Stimulated activated CD4-positive, alpha-beta T cell treated with anti-CD3 and anti-CD28 coated beads, Interleukin-12 subunit alpha, Interleukin-12 subunit beta, amount 100 ng/mL, for 4 hours (primary cell): ENCODE measurements at regions not wholly inside any gene's neighbourhood (a gene's known extent, or its start where the extent isn't known, plus 50 kb on each side); places are given as distances from the start of the nearest gene placed in this dataset.
A peak's percentile ranks its signal among the peaks of the same experiment; 100 is the strongest.

Source experiments
- DNase-seq: peaks from one replicate; pipeline ENCODE4 v3.0.0-alpha.2; 2020

GRCh38 chr2:8529706-8530277 is 152.1 kb upstream of the ID2 start:
- no peak for DNase-seq

- DNase-seq: no peak
Observed at GRCh38 chr2:8531481-8531880, 150.4 kb upstream of the ID2 start.

- no peak for DNase-seq
Observed at GRCh38 chr2:8532438-8532837, 149.4 kb upstream of the ID2 start.

GRCh38 chr2:8533923-8534322 is 147.9 kb upstream of the ID2 start:
- no peak for DNase-seq

DNA sequence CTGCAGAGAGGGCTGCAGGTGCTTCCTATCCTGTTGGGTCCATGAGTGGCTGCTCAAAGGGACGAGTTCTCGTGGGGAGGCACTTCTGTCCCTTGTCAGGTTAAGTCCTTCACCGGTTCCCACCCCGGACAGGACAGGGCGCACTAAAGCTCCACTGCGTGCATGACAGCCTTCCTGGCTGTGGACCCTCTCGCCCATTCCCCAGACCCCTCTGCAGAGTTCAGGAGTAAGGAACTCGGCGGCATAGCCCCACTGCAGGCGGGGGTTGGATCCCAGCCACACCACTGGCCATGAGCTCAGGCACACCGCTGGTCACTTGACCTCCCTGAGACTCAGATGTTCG is 147.5 kb upstream of the ID2 start:
- DNase-seq: no peak

- no peak for DNase-seq
Observed at GRCh38 chr2:8534729-8535468, 147.0 kb upstream of the ID2 start.

DNA sequence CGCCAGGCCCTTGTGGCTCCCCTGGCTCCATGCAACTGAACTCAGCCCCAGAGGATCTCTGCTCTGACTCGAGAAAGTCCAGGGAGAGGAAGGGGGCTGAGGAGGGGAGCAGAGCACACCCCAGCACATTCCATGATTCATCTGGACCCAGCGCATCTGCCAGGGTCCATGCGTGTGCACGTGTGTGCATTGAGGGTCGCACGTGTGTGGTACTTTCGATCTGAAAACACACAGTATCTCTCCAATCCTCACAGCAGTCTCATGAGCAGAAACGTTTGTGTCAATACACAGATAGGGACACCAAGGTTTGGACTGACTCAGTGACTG is 146.4 kb upstream of the ID2 start:
- DNase-seq: no peak

- no peak for DNase-seq
Observed at GRCh38 chr2:8535821-8536685, 145.8 kb upstream of the ID2 start.

GRCh38 chr2:8536686-8537561 is 144.9 kb upstream of the ID2 start:
- no peak for DNase-seq

DNA sequence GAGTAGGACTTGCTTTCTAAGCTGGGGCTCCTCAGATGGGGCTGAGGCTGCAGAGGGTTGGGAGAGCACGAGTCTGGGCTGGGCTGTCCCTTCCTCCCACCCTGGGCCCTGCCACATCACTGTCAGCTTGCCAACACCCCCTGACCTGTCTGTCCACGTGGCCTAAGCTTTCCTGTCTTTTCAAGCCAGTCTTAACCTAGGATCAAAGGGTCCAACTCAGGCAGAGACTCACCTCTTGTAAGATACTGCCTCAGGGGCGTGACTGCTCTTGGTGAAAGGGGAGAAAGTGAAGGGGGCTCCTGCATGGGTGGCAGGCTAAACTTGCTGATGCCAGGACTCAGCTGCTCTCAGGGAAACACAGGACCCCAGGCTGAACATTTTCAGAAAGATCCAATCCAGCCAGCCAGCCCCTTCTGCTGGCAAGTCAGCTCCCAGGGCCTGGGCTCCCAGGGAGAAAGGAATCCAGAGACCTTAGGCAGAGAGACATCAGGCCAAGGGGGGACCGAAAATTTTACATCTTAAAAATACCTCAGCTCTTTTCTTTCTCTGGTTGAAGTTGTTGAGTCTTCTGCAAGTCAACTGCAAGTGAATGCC is 144.2 kb upstream of the ID2 start:
- no peak for DNase-seq

DNA sequence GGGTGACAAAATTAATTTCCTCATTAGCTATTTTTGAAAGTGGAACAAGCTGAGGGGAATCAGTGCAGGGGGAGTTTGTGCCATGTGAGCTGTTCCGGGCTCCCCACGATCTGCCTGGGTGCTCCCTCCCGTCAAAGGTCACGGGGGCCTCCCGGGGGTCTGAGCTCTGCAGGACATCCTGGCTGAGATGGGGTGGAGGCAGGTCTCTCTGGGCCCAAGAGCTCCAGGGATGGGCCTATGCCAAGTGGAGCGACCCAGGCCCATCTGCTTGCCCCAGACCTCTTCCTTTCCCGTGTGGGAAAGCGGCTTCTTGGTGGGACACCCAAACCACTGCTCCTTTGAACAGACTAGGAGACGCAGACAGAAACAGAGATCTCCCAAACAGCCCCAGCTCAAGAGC is 143.3 kb upstream of the ID2 start:
- DNase-seq: no peak

DNA sequence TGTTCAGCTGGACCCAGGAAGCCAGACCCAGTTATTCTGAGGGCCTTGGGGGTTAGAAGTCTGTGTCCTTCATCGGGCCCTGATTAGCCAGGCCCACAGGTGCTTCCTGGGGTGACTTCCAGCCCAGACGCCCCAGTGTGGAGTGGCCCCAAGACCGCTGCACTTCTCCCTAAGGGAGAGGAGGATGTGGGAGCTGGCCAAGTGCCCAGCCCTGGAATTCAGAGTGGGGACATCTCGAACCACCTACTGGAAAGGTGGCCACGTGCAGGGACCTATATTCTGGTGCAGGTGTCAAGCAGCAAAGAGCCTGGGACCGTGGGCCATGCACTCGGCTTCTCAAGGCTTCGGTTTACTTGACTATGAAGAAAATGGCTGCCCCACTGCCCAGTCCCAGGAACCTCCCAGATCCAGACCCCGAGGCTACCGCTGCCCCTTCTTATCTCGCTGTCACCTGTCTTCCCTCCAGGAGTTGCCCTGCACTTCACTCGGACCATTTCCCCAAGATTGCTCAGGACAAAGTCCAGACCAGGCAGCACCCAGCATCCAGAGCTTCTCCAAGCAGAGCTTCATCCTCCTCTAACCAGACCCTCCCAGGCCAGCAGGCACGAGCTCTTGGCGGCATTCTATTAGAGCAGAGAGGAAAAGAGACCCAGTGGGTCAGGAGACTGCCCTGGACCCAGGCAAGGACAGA is 142.8 kb upstream of the ID2 start:
- no peak for DNase-seq

DNA sequence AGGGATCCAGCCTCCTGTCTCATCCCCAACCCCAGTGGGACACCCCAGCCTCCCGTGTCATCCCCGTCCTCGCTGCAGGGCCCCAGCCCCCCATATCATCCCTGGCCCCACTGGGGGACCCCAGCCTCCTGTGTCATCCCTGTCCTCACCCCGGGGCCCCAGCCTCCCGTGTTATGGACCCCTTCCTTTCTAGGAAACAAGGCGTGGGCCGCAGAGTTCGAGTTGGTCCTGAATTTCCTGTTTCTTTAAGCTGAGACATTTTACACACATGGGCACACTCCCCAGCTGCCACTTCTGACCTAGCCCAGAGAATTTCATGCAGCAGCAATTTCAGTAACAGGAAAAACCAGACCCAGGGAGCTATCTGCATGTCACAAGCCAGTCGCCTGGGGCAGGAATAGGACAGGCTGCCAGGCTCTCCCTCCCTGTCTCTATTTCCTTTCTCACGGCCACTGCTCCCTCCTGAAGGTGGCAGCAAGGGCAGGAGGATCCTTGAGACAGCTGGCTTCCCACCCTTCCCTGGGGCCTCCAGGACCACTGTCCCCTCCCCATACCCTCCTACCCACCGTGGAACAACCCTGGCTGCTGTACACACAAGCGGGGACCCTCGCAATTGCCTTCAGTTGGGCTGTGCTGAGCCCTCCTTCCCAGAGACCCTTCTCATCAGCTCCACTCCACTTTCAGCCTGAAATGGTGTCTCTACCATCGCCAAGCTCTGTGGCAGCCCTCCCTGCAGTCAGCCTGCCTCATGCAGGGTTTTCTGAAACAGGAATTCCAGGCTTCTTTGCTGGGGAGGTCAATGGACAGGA is 141.9 kb upstream of the ID2 start:
- DNase-seq: no peak

- no peak for DNase-seq
Observed at GRCh38 chr2:8540552-8541055, 141.3 kb upstream of the ID2 start.

GRCh38 chr2:8541223-8541622 is 140.6 kb upstream of the ID2 start:
- DNase-seq: no peak

- no peak for DNase-seq
Observed at GRCh38 chr2:8541636-8542035, 140.2 kb upstream of the ID2 start.

DNA sequence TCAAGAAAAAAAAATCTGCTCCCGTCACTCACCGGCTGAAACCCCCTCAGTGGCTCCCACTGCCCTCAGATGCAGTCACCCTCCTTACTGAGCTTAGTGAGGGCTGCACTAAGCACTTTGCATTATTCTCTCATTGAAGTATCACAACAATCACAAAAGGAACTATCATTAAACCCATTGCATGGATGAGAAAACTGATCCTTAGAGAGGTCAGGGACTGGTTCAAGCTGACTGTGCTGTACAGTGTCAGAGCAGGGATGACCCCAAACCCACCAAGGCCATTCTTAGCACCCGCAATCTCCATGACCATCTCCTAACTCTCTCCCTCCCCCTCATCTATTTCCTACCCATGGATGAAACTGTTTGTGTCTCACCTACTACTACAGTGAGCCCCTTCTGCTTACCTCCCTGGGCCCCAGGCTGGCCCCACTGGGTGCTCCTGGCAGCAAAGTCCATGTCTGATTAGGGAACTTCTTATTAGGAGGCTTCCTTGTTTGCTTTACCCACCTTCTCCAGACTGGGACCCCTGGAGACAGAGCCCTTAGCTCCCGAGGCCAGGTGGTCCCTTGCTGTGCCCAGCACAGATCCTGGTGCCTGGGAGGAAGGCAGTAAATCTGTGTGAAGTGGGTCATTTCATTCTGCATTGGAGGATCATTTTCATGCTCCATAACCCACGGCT is 139.3 kb upstream of the ID2 start:
- DNase-seq: no peak

- DNase-seq: peak; percentile 44
Observed at GRCh38 chr2:8543060-8543382, 138.8 kb upstream of the ID2 start.

DNA sequence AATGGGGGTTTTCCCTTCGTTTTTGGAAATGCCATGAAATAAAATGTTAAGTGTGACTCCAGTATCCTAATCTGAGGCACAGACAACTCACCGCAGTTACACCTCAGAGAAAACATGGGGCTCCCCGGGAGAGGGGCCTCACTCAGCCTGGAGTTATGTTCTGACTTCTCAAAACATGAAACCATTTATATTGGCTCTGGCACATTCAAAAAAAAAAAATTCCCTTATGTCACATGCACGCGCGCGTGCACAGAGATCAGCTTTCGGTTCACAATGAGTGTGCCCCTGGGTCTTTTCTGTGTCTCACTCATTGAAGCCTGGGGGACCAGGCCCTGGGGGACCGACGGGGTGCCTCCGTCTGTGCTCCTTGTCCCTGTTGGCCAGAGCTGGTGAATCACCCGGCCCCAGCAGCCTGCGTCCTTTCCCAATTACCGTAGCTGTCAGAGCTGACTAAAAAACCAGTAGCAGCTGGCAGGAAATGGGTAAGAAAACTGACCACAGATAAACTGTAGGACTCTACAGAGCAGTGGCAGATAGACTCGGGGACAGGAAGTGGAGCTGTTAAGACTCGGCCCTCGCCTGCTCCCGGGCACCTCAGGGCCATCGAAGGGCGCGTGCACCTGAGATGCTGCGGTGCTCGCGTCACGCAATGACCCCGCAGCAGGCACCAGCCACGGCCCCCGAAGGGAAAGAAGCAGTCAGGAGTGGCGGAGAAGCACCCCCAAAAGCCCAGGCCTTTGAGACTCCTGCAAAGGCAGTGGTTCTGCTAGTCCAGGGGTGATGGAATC is 138.3 kb upstream of the ID2 start:
- peak; percentile 60 for DNase-seq
